Rectal smooth muscle tissue (tissue), 1 donor: ENCODE measurements at regions not wholly inside any gene's neighbourhood (a gene's known extent, or its start where the extent isn't known, plus 50 kb on each side); places are given as distances from the start of the nearest gene placed in this dataset.

Experiments
- H3K27ac ChIP-seq: one replicate; pipeline ENCODE4 v1.7.0; 2013; ENCODE audit warnings: low read depth, low read length, inconsistent platforms
- H3K27me3 ChIP-seq: one replicate; pipeline ENCODE4 v1.7.0; 2013; ENCODE audit warnings: low read length; ENCODE audit not compliant: control insufficient read depth, insufficient read depth
- H3K36me3 ChIP-seq: one replicate; pipeline ENCODE4 v1.7.0; 2013; ENCODE audit warnings: low read length; ENCODE audit not compliant: control insufficient read depth, insufficient read depth
- H3K4me1 ChIP-seq: one replicate; pipeline ENCODE4 v1.7.0; 2013; ENCODE audit warnings: low read length; ENCODE audit not compliant: control insufficient read depth, insufficient read depth
- H3K4me3 ChIP-seq: one replicate; pipeline ENCODE4 v1.7.0; 2013; ENCODE audit warnings: low read length
- H3K9ac ChIP-seq: one replicate; pipeline ENCODE4 v1.7.0; 2013; ENCODE audit warnings: low read length

GRCh38 chr2:56444339-56444738 is 260.5 kb downstream of the CCDC85A start:
- no peak overlapping the region for H3K9ac ChIP-seq
- H3K4me1 ChIP-seq: no peaks in the 10 kb centered on the region
- no peaks in the 10 kb centered on the region for H3K36me3 ChIP-seq
- H3K27me3 ChIP-seq: no peaks in the 10 kb centered on the region
- H3K4me3 ChIP-seq: no peak overlapping the region
- no peak overlapping the region for H3K27ac ChIP-seq

DNA sequence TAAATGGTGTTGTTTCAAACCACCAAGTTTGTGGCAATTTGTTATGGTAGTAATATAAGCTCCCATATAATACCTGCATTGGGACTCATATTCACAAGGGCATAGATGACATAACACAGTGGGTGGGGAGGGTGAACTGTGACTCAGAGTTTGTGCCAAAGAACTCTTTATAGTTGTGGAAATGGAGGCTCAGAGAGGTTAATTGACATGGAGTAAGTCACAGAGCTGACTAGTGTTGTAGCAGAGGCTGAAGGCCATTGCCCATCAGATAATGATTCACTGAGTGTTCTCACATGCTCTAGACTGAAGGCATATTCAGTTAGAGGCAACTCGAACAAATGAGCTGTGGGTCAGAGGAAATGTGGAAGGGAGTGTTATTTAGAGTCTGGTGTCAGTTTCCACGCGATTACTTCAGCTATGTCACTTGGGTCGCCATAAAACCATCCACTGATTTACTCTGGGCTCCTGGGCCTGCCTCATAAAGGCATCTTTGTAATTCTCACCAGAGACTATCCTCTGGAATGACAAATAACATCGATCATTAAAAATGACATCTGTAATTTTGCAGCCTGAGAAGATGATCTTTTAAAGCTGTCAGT is 264.7 kb downstream of the CCDC85A start:
- Histone ChIP-seq H3K4me1 (no peaks in the 10 kb centered on the region), H3K27me3 (no peaks in the 10 kb centered on the region), H3K36me3 (no peaks in the 10 kb centered on the region), H3K4me3 (no peak overlapping the region), H3K9ac (no peak overlapping the region), H3K27ac (no peak overlapping the region)

DNA sequence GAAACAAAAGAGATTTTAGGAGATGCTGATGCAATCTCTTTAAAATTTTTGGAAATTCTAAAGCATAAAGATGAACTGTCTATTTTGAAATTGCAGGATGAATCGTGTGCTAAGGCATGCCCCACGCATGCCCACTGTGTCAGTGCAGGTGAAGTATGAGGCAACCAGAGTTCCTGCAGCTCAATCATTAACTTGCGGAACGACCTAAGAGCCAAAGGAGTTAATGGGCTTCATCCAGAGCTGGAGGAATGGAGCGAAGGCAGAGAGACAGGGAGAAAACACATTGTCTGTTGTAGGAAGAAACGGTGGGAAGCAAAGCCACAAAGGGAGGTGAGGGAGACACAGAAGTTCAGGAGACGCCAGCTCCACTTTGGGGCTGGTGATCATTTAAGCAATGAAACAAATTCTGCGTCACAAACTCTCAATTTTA is 265.2 kb downstream of the CCDC85A start:
- no peaks in the 10 kb centered on the region for H3K36me3 ChIP-seq
- H3K27me3 ChIP-seq: no peaks in the 10 kb centered on the region
- H3K4me1 ChIP-seq: no peaks in the 10 kb centered on the region
- no peak overlapping the region for H3K27ac ChIP-seq
- no peak overlapping the region for H3K9ac ChIP-seq
- H3K4me3 ChIP-seq: no peak overlapping the region

- Histone ChIP-seq H3K36me3 (no peaks in the 10 kb centered on the region), H3K27ac (no peak overlapping the region), H3K4me1 (no peaks in the 10 kb centered on the region), H3K27me3 (no peaks in the 10 kb centered on the region), H3K4me3 (no peak overlapping the region), H3K9ac (no peak overlapping the region)
These were observed 265.7 kb downstream of the CCDC85A start for GRCh38 chr2:56449449-56449860.

- Histone ChIP-seq H3K27me3 (no peaks in the 10 kb centered on the region), H3K4me3 (no peak overlapping the region), H3K9ac (no peak overlapping the region), H3K4me1 (no peaks in the 10 kb centered on the region), H3K36me3 (no peaks in the 10 kb centered on the region), H3K27ac (no peak overlapping the region)
These were observed 266.3 kb downstream of the CCDC85A start for GRCh38 chr2:56450047-56450446.

- no peak overlapping the region for H3K9ac ChIP-seq
- no peak overlapping the region for H3K4me3 ChIP-seq
- no peaks in the 10 kb centered on the region for H3K4me1 ChIP-seq
- no peaks in the 10 kb centered on the region for H3K27me3 ChIP-seq
- H3K27ac ChIP-seq: no peak overlapping the region
- H3K36me3 ChIP-seq: no peaks in the 10 kb centered on the region
These were observed 267.0 kb downstream of the CCDC85A start for GRCh38 chr2:56450772-56451171.

- no peaks in the 10 kb centered on the region for H3K27me3 ChIP-seq
- H3K27ac ChIP-seq: no peak overlapping the region
- H3K4me3 ChIP-seq: no peak overlapping the region
These were observed 271.9 kb downstream of the CCDC85A start for GRCh38 chr2:56455642-56456041.

GRCh38 chr2:56456791-56457190 is 273.0 kb downstream of the CCDC85A start:
- Histone ChIP-seq H3K9ac (no peak overlapping the region), H3K36me3 (no peaks in the 10 kb centered on the region), H3K4me3 (no peak overlapping the region), H3K27ac (no peak overlapping the region), H3K27me3 (no peaks in the 10 kb centered on the region), H3K4me1 (no peaks in the 10 kb centered on the region)

More at GRCh38 chr2:56455642-56456041, 271.9 kb downstream of the CCDC85A start:
- no peaks in the 10 kb centered on the region for H3K4me1 ChIP-seq
- H3K36me3 ChIP-seq: no peaks in the 10 kb centered on the region
- H3K9ac ChIP-seq: no peak overlapping the region

DNA sequence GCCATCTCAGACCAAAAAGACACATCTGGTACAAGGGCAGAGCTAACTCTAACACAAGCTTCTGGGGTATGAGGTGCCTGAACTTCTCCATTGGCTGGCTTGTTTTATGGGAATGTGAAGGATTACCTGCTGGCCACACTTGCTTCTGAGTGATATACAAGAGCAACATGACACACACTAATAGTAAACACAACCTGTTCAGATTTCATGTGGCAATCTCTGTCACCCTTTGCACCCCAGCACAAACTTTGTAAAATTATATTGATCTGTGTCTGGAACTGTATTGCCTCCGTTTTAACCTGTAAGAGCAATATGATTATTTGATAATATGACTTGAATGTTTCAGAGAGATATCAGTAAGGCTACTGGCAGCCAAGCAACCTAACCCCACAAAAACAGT is 276.7 kb downstream of the CCDC85A start:
- Histone ChIP-seq H3K36me3 (no peaks in the 10 kb centered on the region), H3K27ac (no peak overlapping the region), H3K4me1 (no peaks in the 10 kb centered on the region), H3K9ac (no peak overlapping the region), H3K27me3 (no peaks in the 10 kb centered on the region), H3K4me3 (no peak overlapping the region)

DNA sequence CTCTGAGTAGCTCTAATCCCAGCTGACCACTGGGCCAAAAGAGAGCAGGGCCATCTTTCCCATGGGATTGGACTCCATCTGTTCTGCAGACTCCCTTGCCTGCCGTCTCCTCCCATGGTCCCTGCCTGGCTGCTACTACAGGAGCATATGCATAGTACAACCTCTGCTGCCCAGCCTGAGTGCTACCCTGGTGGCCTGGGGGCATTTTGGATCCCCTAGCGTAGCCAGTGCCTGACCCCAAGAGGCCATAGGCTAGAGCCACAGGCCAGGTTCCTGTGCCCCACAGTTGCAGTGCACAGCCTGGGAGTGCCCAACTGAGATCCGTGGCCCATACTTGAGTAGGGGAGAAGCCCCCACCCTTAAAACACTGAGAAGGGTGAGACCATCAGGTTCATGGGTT is 280.3 kb downstream of the CCDC85A start:
- H3K27ac ChIP-seq: no peak overlapping the region
- H3K4me3 ChIP-seq: no peak overlapping the region
- no peak overlapping the region for H3K9ac ChIP-seq
- no peaks in the 10 kb centered on the region for H3K36me3 ChIP-seq
- no peaks in the 10 kb centered on the region for H3K4me1 ChIP-seq
- H3K27me3 ChIP-seq: no peaks in the 10 kb centered on the region

DNA sequence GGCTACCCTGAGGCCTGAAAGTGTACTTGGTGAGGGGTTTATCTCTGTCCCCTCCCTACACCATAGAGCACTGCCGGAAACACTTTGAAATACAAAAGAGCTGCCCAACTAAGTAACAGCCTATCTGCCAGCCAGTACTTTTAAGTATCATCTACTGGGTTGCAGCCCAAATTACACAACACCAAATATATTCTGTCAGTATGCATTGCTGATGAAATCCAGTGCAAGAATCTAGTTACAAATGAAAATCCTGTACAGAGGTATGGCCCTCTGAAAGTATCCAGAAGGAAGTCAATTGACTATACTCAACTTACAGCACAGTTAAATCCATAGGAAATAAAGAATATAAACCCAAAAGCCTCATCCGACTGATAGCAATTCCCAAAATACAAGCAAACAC is 280.8 kb downstream of the CCDC85A start:
- no peaks in the 10 kb centered on the region for H3K36me3 ChIP-seq
- H3K4me3 ChIP-seq: no peak overlapping the region
- no peak overlapping the region for H3K9ac ChIP-seq
- H3K27ac ChIP-seq: no peak overlapping the region
- H3K4me1 ChIP-seq: no peaks in the 10 kb centered on the region
- H3K27me3 ChIP-seq: no peaks in the 10 kb centered on the region

- no peak overlapping the region for H3K4me3 ChIP-seq
- H3K27ac ChIP-seq: no peak overlapping the region
- H3K27me3 ChIP-seq: no peaks in the 10 kb centered on the region
- H3K4me1 ChIP-seq: no peaks in the 10 kb centered on the region
- no peaks in the 10 kb centered on the region for H3K36me3 ChIP-seq
- no peak overlapping the region for H3K9ac ChIP-seq
These were observed 281.7 kb downstream of the CCDC85A start for GRCh38 chr2:56465491-56465890.

DNA sequence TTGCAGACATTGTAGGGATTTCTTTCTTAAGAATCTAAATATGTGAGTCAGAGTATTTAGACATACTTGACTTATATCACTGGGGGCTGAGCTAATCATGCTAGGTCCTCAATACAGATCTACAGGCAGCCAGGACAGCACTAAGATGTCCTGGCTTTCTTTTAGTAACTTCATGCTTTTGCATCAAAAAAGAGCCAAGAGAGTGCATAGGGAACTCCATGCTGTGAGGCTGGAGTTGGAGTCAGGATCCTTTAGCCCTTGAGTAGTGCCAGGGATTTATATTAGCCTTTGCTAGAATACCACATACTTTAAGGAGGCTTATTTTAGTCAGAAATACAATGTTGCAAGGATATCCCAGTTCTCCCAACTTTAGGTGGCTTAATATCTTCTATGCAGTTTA is 289.7 kb downstream of the CCDC85A start:
- H3K36me3 ChIP-seq: no peaks in the 10 kb centered on the region
- H3K4me3 ChIP-seq: no peak overlapping the region

More for the DNA sequence above, 289.7 kb downstream of the CCDC85A start:
- no peaks in the 10 kb centered on the region for H3K27me3 ChIP-seq
- H3K4me1 ChIP-seq: no peaks in the 10 kb centered on the region
- no peak overlapping the region for H3K9ac ChIP-seq
- H3K27ac ChIP-seq: no peak overlapping the region
